ENCODE measurements at regions not wholly inside any gene's neighbourhood (a gene's known extent, or its start where the extent isn't known, plus 50 kb on each side); places are given as distances from the start of the nearest gene placed in this dataset.
"Not testable (repeated sequence)": the region's sequence is repeated elsewhere in the genome, so short reads cannot be mapped to it uniquely, and the experiment has no call there.

GRCh38 chr4:131635191-131635590 is 1513.9 kb upstream of the PCDH10 start:
- H3K27me3 Mint-ChIP-seq (ENCODE audit: unreplicated experiment), result no peaks in the 10 kb centered on the region
- peaks cover 37% of the 10 kb centered on the region for H3K9me3 Mint-ChIP-seq (ENCODE audit: unreplicated experiment)
- DNase-seq (ENCODE audit: extremely low spot score, unreplicated experiment), result no peak
- H3K27ac Mint-ChIP-seq (ENCODE audit: unreplicated experiment), result no peak overlapping the region
- TF ChIP-seq CTCF (IDR thresholded peaks at IDR 0.05), result no peak
- peaks cover 2% of the 10 kb centered on the region for H3K4me1 Mint-ChIP-seq (ENCODE audit: unreplicated experiment)
- no peak overlapping the region for H3K4me3 Mint-ChIP-seq (ENCODE audit: unreplicated experiment)
- no peaks in the 10 kb centered on the region for H3K36me3 Mint-ChIP-seq (ENCODE audit: unreplicated experiment)

- no peak for DNase-seq (ENCODE audit: extremely low spot score, unreplicated experiment)
- Mint-ChIP-seq H3K27me3 (ENCODE audit: unreplicated experiment) (no peaks in the 10 kb centered on the region), H3K27ac (ENCODE audit: unreplicated experiment) (no peak overlapping the region), H3K4me1 (ENCODE audit: unreplicated experiment) (peaks cover 2% of the 10 kb centered on the region), H3K4me3 (ENCODE audit: unreplicated experiment) (no peak overlapping the region), H3K36me3 (ENCODE audit: unreplicated experiment) (no peaks in the 10 kb centered on the region), H3K9me3 (ENCODE audit: unreplicated experiment) (peaks cover 36% of the 10 kb centered on the region)
- no peak for TF ChIP-seq CTCF (IDR thresholded peaks at IDR 0.05)
Observed at GRCh38 chr4:131638781-131639180, 1510.3 kb upstream of the PCDH10 start.

GRCh38 chr4:131644619-131645018 is 1504.5 kb upstream of the PCDH10 start:
- peaks cover 10% of the 10 kb centered on the region for H3K9me3 Mint-ChIP-seq (ENCODE audit: unreplicated experiment)
- H3K4me1 Mint-ChIP-seq (ENCODE audit: unreplicated experiment), result no peaks in the 10 kb centered on the region
- no peaks in the 10 kb centered on the region for H3K27me3 Mint-ChIP-seq (ENCODE audit: unreplicated experiment)
- no peak for DNase-seq (ENCODE audit: extremely low spot score, unreplicated experiment)
- no peak overlapping the region for H3K27ac Mint-ChIP-seq (ENCODE audit: unreplicated experiment)
- H3K4me3 Mint-ChIP-seq (ENCODE audit: unreplicated experiment), result no peak overlapping the region
- peak; percentile 31 for TF ChIP-seq CTCF (IDR thresholded peaks at IDR 0.05)
- H3K36me3 Mint-ChIP-seq (ENCODE audit: unreplicated experiment), result no peaks in the 10 kb centered on the region

GRCh38 chr4:131649227-131649626 is 1499.9 kb upstream of the PCDH10 start:
- Mint-ChIP-seq H3K4me1 (ENCODE audit: unreplicated experiment) (no peaks in the 10 kb centered on the region), H3K9me3 (ENCODE audit: unreplicated experiment) (no peaks in the 10 kb centered on the region), H3K27ac (ENCODE audit: unreplicated experiment) (no peak overlapping the region), H3K4me3 (ENCODE audit: unreplicated experiment) (no peak overlapping the region), H3K27me3 (ENCODE audit: unreplicated experiment) (no peaks in the 10 kb centered on the region), H3K36me3 (ENCODE audit: unreplicated experiment) (no peaks in the 10 kb centered on the region)
- no peak for TF ChIP-seq CTCF (IDR thresholded peaks at IDR 0.05)
- no peak for DNase-seq (ENCODE audit: extremely low spot score, unreplicated experiment)

DNA sequence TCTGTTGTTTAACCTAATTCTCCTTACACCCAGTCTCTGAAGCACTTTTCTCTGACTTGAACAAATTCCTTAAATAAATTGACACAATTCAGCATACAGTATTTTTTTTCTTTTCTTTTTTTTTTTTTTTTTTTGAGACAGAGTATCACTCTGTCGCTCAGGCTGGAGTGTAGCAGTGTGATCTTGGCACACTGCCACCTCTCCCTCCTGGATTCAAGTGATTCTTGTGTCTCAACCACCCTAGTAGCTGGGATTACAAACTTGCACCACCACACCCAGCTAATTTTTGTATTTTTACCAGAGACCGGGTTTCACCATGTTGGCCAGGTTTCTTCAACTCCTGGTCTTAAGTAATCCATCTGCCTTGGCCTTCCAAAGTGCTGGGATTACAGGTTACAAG is 1498.1 kb upstream of the PCDH10 start:
- H3K4me3 Mint-ChIP-seq (ENCODE audit: unreplicated experiment), result no peak overlapping the region
- DNase-seq (ENCODE audit: extremely low spot score, unreplicated experiment), result no peak
- H3K36me3 Mint-ChIP-seq (ENCODE audit: unreplicated experiment), result no peaks in the 10 kb centered on the region
- no peaks in the 10 kb centered on the region for H3K27me3 Mint-ChIP-seq (ENCODE audit: unreplicated experiment)
- no peaks in the 10 kb centered on the region for H3K9me3 Mint-ChIP-seq (ENCODE audit: unreplicated experiment)
- no peaks in the 10 kb centered on the region for H3K4me1 Mint-ChIP-seq (ENCODE audit: unreplicated experiment)
- H3K27ac Mint-ChIP-seq (ENCODE audit: unreplicated experiment), result no peak overlapping the region
- TF ChIP-seq CTCF (IDR thresholded peaks at IDR 0.05), result no peak

DNA sequence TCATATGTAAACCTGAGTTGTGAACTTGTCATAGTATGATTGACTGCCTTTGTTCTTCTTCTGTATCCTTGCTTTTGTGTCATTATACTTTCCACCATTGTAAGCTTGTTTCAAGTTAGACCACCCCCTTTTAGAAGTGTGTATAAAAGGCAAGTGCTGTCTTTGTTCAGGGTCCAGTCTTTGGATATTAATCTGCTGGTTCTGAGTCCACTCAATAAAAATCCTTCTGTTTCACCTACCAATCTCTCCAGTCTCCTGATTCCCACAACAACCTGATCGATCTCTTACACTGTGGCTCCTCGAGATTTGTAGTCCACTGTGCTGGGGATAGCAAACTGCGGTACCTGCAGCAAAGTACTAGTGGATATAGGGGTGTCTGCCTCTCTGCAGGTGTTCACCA is 1465.8 kb upstream of the PCDH10 start:
- not testable (repeated sequence) for H3K4me3 Mint-ChIP-seq (ENCODE audit: unreplicated experiment); DNase-seq (ENCODE audit: extremely low spot score, unreplicated experiment); H3K4me1 Mint-ChIP-seq (ENCODE audit: unreplicated experiment); H3K27me3 Mint-ChIP-seq (ENCODE audit: unreplicated experiment); H3K36me3 Mint-ChIP-seq (ENCODE audit: unreplicated experiment); H3K27ac Mint-ChIP-seq (ENCODE audit: unreplicated experiment)
- H3K9me3 Mint-ChIP-seq (ENCODE audit: unreplicated experiment), result peaks cover 12% of the 10 kb centered on the region
